KMS-11 (cell line): ENCODE measurements at regions not wholly inside any gene's neighbourhood (a gene's known extent, or its start where the extent isn't known, plus 50 kb on each side); places are given as distances from the start of the nearest gene placed in this dataset.

Experiments used
- H2AFZ ChIP-seq: fragments of 200-600 bp; sonication (generic); 2 replicates; pipeline ENCODE4 v1.6.1; 2016; ENCODE audit warnings: antibody characterized with exemption, mixed run types, low read depth
- H3K27ac ChIP-seq: fragments of 200-600 bp; sonication (generic); 2 replicates; pipeline ENCODE4 v1.6.1; 2016; ENCODE audit warnings: mild to moderate bottlenecking, mixed run types
- H3K27me3 ChIP-seq: fragments of 200-600 bp; sonication (generic); 2 replicates; pipeline ENCODE4 v1.6.1; 2017; ENCODE audit warnings: mild to moderate bottlenecking, low read depth, mixed run types, moderate library complexity; ENCODE audit not compliant: insufficient read depth
- H3K36me3 ChIP-seq: fragments of 200-600 bp; sonication (generic); 2 replicates; pipeline ENCODE4 v1.6.1; 2017; ENCODE audit warnings: mild to moderate bottlenecking, mixed run types; ENCODE audit not compliant: insufficient read depth
- H3K4me1 ChIP-seq: fragments of 200-600 bp; sonication (generic); 2 replicates; pipeline ENCODE4 v1.6.1; 2016; ENCODE audit warnings: mild to moderate bottlenecking, low read depth, mixed run types; ENCODE audit not compliant: poor library complexity, severe bottlenecking
- H3K4me2 ChIP-seq: fragments of 200-600 bp; sonication (generic); 2 replicates; pipeline ENCODE4 v1.7.0; 2016; ENCODE audit warnings: mild to moderate bottlenecking, mixed run types
- H3K4me3 ChIP-seq: fragments of 200-600 bp; sonication (generic); IDR thresholded peaks from 2 replicates; pipeline ENCODE4 v1.6.1; 2017; ENCODE audit warnings: low read depth, low read length, mixed read lengths; ENCODE audit not compliant: insufficient read depth
- H3K79me2 ChIP-seq: fragments of 200-600 bp; sonication (generic); 2 replicates; pipeline ENCODE4 v1.6.1; 2016; ENCODE audit warnings: low read depth, mixed run types; ENCODE audit not compliant: insufficient read depth
- H3K9ac ChIP-seq: fragments of 200-600 bp; sonication (generic); 2 replicates; pipeline ENCODE4 v1.6.1; 2016; ENCODE audit warnings: mild to moderate bottlenecking, mixed run types
- H4K20me1 ChIP-seq: fragments of 200-600 bp; sonication (generic); 2 replicates; pipeline ENCODE4 v1.6.1; 2016; ENCODE audit warnings: mild to moderate bottlenecking, mixed run types; ENCODE audit not compliant: insufficient read depth
- TF ChIP-seq, protein P1 (sequence below): fragments of 200-600 bp; sonication (generic); conservative IDR thresholded peaks from 2 replicates; pipeline ENCODE4 v1.6.1; 2017; ENCODE audit warnings: low read depth, mild to moderate bottlenecking, antibody characterized with exemption, low read length, moderate library complexity, mixed read lengths

DNA sequence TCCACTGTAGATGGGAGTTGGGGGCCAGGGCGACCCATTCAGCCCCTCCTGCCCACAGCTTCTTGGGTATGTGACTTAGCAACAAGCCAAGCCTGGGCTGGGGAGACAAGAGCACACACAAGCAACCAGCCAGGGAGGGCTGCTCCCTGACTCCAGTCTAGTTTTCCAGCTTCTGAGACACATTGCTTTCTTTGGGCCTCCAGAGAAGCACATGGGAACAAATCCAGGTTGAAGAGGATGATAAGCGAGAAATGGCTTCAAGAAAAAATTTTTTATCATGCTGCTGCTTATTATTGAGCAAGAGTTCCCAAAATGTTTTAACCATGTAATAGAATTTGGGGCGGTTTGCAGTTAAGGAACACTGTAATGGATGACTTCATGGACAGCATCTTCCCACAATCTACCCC lies 173.7 kb downstream of the SOX9 start:
- Histone ChIP-seq H3K27ac (no peak overlapping the region), H3K79me2 (no peaks in the 10 kb centered on the region), H3K4me3 (no peak overlapping the region), H4K20me1 (no peaks in the 10 kb centered on the region), H2AFZ (no peak overlapping the region), H3K9ac (no peak overlapping the region), H3K27me3 (no peaks in the 10 kb centered on the region), H3K4me1 (no peaks in the 10 kb centered on the region), H3K36me3 (no peaks in the 10 kb centered on the region), H3K4me2 (no peak overlapping the region)
- TF ChIP-seq, protein P1, sequence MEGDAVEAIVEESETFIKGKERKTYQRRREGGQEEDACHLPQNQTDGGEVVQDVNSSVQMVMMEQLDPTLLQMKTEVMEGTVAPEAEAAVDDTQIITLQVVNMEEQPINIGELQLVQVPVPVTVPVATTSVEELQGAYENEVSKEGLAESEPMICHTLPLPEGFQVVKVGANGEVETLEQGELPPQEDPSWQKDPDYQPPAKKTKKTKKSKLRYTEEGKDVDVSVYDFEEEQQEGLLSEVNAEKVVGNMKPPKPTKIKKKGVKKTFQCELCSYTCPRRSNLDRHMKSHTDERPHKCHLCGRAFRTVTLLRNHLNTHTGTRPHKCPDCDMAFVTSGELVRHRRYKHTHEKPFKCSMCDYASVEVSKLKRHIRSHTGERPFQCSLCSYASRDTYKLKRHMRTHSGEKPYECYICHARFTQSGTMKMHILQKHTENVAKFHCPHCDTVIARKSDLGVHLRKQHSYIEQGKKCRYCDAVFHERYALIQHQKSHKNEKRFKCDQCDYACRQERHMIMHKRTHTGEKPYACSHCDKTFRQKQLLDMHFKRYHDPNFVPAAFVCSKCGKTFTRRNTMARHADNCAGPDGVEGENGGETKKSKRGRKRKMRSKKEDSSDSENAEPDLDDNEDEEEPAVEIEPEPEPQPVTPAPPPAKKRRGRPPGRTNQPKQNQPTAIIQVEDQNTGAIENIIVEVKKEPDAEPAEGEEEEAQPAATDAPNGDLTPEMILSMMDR: no peak

DNA sequence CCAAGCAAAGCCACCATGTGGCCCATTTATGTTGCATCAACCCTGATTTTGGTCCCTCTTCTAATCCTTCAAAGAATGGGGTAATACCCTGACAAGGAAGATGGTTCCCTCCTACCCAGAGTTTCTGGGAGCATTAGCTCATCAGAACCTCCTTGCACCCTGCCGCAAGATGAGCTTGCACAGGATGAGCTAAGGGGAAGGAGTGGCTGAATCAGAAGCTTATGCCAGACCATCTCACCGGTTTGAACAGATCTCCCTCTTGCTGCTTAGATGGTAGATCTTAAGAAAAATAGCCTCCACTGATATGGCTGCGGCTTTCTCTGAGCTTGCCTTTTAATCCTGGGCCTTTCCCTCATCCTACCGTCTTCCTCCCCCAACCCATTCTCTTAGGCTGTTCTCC lies 175.1 kb downstream of the SOX9 start:
- Histone ChIP-seq H2AFZ (no peak overlapping the region), H3K4me3 (no peak overlapping the region), H3K9ac (no peak overlapping the region), H3K4me1 (no peaks in the 10 kb centered on the region), H4K20me1 (no peaks in the 10 kb centered on the region), H3K27me3 (no peaks in the 10 kb centered on the region), H3K79me2 (no peaks in the 10 kb centered on the region), H3K4me2 (no peak overlapping the region), H3K36me3 (no peaks in the 10 kb centered on the region), H3K27ac (no peak overlapping the region)
- TF ChIP-seq, protein P1: no peak

DNA sequence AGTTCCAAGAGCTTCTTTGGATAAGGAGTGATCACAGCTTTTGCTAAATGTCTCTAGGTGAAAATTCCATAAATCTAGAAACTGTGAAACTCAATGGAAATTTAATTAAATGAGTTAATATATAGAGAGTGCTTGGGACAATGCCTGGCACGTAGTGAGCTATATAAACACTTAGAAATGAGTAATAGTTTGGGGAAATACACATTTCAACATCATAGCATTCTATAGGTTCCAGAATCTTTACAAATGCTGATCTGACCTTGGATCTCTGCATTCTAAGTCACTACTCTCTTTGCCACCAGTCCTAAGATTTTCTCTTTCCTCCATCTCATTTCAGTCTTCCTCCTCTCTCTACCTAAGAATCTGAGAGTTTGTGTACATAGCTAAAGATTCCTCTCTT lies 175.6 kb downstream of the SOX9 start:
- Histone ChIP-seq H3K27ac (no peak overlapping the region), H2AFZ (no peak overlapping the region)
- TF ChIP-seq, protein P1: no peak

DNA sequence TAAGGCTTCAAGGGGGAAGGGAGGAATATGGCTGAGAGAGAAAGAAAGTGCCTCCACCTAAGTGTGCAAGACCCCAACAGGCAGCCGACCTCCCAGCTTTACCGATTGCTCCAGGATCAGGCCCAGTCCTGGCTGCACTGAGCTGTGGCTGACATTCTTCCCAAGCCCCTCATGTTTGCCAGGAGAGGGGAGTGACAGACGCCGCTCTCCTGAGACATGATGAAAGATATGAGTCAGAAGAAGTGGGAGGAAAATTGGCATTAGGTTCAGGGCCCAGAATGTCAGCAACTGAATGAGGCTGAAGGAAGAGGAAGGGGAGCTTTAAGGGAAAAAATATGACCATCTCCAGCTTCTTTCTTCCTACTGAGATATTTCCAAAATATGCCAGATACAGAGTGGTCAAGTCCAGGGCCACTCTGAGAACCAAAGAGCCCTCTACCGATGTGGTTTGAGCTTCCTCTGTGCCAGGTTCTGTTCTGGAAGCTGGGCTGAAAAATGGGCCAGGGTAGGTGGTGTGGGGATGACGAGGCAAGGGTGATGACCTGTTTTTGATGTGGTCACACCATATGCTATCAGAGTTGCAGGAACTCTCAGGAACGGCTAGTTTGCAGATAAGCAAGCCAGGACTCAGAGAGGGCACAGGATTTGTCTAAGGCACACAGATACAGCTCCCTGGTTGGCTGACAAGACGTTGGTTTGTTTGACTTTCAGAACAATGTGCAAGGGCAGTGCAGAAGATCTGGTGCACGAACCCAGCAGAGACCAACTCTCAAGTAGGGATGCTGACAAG lies 176.7 kb downstream of the SOX9 start:
- Histone ChIP-seq H3K4me3 (no peak overlapping the region), H3K4me2 (no peak overlapping the region), H3K9ac (no peak overlapping the region), H3K27me3 (no peaks in the 10 kb centered on the region), H3K79me2 (no peaks in the 10 kb centered on the region), H3K4me1 (no peaks in the 10 kb centered on the region), H4K20me1 (no peaks in the 10 kb centered on the region), H3K36me3 (no peaks in the 10 kb centered on the region), H2AFZ (no peak overlapping the region), H3K27ac (no peak overlapping the region)
- TF ChIP-seq, protein P1: no peak

More for the DNA sequence above, 175.6 kb downstream of the SOX9 start:
- Histone ChIP-seq H3K79me2 (no peaks in the 10 kb centered on the region), H3K27me3 (no peaks in the 10 kb centered on the region), H3K4me1 (no peaks in the 10 kb centered on the region), H3K9ac (no peak overlapping the region), H3K4me2 (no peak overlapping the region), H4K20me1 (no peaks in the 10 kb centered on the region), H3K4me3 (no peak overlapping the region), H3K36me3 (no peaks in the 10 kb centered on the region)
